HG02678 (cell line): ENCODE measurements at regions not wholly inside any gene's neighbourhood (a gene's known extent, or its start where the extent isn't known, plus 50 kb on each side); places are given as distances from the start of the nearest gene placed in this dataset.
"Not testable (repeated sequence)": the region's sequence is repeated elsewhere in the genome, so short reads cannot be mapped to it uniquely, and the experiment has no call there.

Experiments used
- ATAC-seq: cut with Tn5 transposase; IDR thresholded peaks from one replicate; pipeline ENCODE4 v1.9.1; 2021; ENCODE audit warnings: mild to moderate bottlenecking, moderate library complexity; ENCODE audit not compliant: unreplicated experiment

DNA sequence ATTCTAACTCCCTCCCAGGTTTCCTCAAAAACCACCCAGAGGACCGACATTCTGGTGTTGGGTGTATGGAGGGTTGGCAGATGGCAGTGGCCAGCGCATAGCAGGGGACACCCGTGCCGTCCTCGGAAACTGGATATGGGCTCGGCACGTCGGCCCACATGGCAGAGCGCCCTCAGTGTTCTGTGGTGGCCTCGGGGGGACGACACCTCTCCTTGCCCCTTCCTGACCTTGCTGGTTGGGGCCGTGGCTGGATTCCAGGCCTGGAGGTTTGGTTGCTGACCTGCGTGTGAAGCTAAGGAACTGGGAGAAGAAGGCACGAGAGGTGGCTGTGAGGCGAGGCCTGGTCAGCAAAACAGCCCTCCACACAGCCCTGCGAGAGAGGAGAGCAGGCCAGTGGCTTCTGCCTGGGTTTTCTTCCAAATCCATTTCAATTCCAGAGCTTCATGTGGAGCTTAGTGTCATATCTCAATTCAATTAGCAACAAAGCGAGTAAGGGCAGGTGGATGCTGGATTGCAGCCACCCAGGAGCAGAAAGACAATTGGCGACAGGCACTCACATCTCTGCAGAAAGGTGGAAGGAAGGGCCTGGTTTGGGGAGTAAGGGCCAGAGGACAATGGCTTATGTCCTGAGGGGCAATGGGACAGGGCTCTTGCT lies 478.4 kb downstream of the BRD1 start:
- no peak for ATAC-seq

DNA sequence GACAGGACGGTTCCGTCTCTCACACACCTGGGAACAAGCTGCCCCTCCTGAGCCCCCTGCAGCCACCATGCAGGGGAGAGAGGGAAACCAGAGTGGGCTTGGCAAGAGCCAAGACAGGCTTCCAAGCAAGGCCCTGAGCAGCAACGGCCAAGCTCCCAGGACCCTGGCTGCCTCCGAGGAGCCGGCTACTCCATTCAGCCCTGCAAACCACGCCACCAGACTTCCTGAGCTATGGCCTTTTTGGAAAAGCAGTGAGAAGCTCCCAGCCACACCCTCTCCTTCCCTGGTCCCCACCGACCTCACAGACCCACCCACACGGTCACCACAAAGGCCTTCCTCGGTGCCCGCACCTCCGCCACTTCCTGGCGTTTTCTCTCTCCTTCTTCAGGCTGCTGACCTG lies 479.0 kb downstream of the BRD1 start:
- no peak for ATAC-seq

GRCh38 chr22:49347376-49347775 lies 480.3 kb downstream of the BRD1 start:
- ATAC-seq: no peak

DNA sequence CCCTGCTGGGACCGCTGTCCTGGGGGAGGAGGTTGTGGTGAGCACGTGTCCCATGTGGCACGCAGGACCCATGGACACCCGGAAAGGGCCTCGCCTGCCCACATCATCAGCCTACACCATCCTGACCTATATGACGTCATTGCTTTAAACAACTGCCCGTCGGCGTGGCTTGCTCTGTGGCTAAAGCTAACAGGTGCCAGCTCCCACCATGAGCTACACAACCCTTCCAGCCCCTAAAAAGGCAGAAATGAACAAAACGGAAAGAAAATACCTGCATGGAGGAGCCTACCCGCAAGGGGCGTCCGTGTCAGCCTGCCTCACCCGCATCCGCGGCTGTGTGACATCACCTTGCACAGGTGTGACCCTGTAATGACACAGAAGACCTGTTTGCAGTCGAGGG lies 481.8 kb downstream of the BRD1 start:
- ATAC-seq: no peak

DNA sequence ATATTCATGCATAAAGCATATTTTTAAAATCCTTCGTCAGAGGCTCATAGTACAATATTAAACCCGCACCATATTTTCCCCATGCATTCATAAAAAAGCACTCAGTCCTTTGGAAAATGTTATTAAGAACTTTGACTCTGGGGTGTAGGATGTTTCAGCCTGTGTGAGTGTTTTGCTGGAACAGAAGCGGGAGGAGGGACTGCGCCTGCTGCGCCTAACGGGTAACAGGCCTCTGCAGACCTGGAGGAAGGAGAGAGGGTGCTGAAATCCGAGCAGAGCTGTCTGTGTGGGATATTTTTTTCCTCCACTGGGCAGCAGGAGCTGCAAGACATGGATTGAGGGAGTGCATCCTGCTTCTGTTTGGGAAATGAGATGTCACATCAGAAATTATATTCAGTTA lies 483.0 kb downstream of the BRD1 start:
- no peak for ATAC-seq

DNA sequence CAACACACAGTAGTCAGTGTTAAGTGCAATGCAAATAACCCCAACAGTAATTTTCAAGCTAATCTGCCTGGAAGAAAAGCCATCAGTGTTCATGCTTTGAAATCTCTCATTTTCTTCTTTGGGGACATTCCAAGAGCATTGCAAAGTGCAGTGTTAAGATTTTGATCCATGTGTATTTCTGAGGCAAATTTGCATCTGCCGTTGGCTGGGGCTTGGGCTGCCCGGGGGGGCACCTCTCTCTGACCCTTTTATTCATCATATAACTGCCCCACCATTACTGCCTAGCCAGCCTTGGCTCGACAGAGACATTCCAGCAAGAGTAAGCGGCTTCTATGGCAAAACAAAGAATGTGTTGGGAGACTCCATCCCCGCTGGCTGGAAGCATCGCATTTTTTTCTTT lies 483.5 kb downstream of the BRD1 start:
- ATAC-seq: no peak

DNA sequence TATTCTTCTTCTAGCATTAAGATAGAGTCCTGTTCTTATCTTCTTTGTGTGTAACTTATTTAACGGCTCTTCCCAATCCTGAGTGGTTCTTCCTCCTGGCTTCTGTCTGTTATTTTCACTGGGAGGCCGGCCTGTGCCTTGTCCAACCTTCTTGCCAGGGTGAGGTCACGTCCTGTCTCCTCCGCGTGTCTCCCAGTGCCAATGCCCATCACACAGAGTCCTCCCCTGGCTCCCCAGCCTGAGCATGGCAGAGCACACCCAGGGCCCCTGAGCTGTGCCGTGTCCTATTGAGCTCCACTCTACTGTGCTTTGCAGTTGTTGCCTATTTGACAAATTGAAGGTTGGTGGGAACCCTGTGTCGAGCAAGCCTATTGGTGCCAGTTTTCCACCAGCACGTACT lies 487.3 kb downstream of the BRD1 start:
- no peak for ATAC-seq

GRCh38 chr22:49336483-49336882 lies 491.2 kb downstream of the BRD1 start:
- ATAC-seq: not testable (repeated sequence)

DNA sequence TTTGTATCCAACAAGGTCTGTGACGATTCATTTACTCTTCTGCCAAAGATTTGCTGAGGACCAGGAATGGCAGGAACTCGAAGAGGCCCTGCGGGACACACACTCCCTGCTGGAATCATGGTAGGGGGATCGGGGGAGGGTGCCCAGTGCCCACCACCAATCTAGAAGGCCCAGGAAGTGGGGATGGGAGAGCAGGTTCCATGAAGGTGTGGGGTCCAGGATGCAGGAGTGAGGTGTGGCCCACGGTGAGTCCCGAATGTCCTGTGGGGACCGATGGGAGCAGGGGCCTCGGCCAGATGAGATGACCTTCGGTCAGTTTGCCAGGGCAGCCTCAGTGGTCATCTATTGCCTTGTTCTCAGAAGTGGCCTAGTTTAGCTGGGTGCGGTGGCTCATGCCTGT lies 492.7 kb downstream of the BRD1 start:
- ATAC-seq: no peak

DNA sequence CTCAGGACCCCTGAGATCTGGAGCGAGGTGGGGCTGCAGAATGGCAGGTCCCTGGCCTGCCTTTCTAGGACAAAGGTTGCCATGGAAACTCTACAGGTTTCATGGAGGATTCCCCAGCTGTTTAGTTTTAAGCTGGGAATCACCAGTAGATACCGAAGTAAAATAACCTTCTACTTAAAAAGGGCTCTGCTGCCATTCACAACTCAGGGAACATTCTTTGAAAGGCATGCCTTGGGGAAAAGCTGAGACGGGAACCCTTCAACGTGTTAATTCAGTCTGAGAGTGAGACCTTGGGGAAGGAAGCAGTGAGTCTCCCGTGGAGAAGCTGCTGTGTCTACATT lies 493.3 kb downstream of the BRD1 start:
- no peak for ATAC-seq

GRCh38 chr22:49333206-49333605 lies 494.5 kb downstream of the BRD1 start:
- ATAC-seq: no peak

DNA sequence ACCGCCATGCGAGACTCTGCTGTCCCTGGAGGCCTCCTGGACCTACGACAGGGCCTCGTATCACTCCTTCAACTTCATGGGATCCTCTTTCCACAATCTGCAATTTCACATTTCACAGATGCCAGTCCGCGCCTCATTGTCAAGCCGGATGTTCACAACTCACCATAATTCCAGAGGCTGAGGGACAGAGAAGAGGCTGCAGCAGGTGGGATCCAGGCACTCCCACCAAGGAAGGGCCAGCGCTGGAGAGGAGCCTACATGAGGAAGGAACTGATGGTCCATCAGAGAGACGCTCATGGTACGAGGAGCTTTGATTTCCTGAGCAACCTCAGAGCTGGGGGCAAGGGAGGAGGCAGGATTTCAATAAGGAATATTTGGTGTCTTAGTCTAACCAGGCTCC lies 495.0 kb downstream of the BRD1 start:
- ATAC-seq: no peak

- ATAC-seq: no peak
Observed at GRCh38 chr22:49331878-49332277, 495.8 kb downstream of the BRD1 start.

GRCh38 chr22:49331223-49331815 lies 496.4 kb downstream of the BRD1 start:
- ATAC-seq: no peak

DNA sequence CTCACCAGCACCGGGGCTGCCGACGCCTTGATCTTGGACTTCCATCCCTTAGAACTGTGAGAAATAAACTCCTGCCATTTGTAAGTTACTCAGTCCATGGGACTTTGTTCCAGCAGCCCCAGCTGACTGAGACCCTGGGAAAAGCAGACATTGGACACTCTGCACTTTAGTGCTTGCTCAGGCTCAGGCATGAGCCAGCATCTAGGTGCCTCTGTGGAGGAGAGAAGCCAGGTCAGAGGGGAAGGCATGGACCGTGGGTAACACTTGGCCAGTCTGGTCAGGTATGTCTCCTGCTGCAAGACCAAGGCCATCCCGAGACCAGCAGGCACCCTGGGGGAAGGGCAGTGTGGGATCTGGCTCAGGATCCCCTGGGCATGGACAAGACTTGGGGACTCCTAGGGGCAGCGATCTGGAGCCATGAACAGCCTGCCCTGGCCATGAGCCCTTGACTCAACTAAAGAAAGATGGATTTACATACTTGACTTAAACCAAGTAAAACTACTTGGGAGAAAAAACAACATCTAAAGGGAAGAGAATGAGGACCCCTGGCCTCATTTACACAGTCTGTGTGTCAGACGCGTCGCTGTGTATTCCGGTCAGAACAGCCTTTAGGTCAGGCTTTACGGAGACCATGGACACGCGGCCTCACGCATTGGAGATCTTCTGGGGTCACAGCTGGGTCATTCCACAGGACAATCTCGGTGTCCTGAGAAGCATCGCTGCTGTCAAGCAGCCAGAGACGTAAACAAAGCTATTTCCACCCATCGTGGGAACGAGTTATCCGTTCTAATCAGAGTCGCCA lies 497.1 kb downstream of the BRD1 start:
- no peak for ATAC-seq

DNA sequence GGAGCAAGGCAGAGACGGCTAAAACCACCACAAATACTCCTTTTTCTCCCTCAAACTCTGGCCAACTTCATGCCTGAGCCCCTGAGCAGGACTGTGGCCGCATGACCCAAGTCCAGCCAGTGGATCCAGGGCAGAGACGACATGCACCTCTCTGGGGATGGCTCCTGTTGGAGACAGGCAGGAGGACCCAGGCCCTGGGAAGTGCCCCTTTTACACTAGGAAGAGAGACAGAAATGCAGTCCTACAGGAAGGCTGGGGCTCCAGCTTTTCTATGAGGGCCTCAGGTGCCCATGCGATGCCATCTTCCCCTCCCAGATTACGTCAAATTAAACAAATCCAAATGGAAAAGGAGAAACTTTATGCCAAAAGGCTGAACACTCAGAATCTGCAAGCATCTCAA lies 498.0 kb downstream of the BRD1 start:
- no peak for ATAC-seq

- no peak for ATAC-seq
Observed at GRCh38 chr22:49328630-49329405, 498.9 kb downstream of the BRD1 start.

DNA sequence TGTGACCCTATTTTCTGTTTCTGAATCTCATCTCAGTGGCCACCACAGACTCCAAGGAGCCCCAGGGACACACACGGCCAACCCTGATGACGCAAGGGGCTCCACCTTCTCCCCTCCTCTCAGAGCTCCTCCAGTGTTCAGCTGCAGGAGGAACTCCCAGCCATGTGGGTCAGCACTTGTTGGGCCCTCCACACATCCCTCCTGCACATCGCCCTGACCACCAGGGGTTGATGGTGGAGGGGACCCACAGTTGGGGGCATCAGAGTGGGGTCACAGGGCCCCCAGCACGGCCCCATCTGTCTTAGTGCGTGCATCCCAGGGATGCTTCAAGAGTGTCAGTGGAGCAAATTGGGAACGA lies 499.6 kb downstream of the BRD1 start:
- no peak for ATAC-seq

GRCh38 chr22:49327411-49328117 lies 500.1 kb downstream of the BRD1 start:
- no peak for ATAC-seq

DNA sequence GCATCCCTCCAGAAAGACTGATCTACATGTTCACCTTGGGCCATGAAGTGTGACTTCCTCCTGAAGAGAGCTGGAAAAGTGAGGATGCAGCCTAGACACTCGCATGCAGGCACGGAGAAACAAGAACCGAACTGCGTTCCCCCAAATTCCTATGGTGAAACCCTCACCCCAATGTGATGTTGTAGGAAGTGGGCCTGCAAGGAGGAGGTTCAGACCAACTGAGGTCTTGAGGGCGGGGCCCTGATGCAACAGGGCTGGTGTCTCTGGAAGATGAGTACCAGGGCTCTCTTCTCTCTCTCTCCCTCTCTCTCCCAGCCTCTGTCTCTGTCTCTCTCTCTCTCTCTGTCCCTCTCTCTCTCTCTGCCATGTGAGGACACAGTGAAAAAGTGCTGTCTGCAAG lies 501.1 kb downstream of the BRD1 start:
- no peak for ATAC-seq
